ENCODE measurements at regions not wholly inside any gene's neighbourhood (a gene's known extent, or its start where the extent isn't known, plus 50 kb on each side); places are given as distances from the start of the nearest gene placed in this dataset.
"Not testable (repeated sequence)": the region's sequence is repeated elsewhere in the genome, so short reads cannot be mapped to it uniquely, and the experiment has no call there.

DNA sequence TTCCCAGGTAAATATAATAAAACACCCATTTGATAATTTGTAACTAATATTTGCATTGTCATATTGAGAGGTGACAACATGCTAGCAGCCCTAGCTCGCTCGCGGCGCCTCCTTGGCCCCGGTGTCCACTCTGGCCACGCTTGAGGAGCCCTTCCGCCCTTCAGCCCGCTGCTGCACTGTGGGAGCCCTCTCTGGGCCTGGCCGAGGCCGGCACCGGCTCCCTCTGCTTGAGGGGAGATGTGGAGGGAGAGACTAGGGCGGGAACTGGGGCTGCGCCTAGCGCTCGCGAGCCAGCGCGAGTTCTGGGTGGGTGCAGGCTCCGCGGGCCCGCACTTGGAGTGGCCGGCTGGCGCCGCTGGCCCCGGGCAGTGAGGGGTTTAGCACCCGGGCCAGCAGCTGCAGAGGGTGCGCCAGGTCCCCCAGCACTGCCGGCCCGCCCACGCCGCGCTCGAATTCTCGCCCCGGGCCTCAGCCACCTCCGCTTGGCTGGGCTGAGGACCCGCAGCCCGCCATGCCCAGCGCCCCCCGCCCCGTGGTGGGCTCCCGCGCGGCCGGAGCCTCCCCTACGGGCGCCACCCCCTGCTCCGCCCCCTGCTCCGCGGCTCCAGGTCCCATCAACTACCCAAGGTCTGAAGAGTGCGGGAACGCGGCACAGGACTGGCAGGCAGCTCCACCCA, 594.4 kb downstream of the SLITRK6 start:
- no peak for ATAC-seq
- intact Hi-C loops (cut with DNase I), result no loop called here
- no peak for DNase-seq

DNA sequence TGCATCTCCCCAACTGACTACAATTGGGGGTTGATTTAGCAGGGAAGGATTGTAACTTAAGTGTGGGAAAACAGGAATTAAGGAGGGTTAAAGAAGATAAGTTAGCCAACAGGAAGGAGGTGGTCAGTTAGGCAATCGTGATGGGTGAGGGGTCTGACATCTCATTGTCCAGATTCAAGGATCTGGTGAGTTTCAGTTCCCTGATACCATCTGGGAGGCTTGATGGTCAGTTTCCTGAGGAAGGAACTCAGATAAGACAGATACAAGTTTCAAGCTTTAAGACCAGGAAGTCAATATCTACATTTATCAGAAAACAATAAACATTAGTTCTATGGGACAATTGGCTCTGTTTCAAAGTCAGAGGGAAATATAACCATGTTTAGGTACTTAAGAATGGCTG, 601.8 kb downstream of the SLITRK6 start:
- DNase-seq (no peak), ATAC-seq (no peak)
- intact Hi-C loops (cut with DNase I), result no loop called here

DNA sequence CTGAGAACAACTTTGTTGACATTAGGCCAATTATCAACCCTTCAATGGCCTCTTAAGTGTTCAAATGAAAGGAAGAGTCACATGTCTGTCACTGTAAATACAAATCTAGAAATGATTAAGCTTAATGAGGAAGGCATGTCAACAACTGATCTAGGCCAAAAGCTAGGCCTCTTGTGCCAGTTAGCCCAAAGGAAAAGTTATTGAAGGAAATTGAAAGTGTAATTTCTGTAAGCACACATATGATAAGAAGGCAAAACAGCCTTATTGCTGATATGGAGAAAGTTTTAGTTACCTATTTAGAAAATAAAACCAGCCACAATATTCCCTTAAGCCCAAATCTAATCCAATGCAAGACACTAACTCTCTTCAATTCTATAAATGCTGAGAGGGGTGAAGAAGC, 604.7 kb downstream of the SLITRK6 start:
- DNase-seq (no peak), ATAC-seq (no peak)
- intact Hi-C loops (cut with DNase I), result no loop called here

DNA sequence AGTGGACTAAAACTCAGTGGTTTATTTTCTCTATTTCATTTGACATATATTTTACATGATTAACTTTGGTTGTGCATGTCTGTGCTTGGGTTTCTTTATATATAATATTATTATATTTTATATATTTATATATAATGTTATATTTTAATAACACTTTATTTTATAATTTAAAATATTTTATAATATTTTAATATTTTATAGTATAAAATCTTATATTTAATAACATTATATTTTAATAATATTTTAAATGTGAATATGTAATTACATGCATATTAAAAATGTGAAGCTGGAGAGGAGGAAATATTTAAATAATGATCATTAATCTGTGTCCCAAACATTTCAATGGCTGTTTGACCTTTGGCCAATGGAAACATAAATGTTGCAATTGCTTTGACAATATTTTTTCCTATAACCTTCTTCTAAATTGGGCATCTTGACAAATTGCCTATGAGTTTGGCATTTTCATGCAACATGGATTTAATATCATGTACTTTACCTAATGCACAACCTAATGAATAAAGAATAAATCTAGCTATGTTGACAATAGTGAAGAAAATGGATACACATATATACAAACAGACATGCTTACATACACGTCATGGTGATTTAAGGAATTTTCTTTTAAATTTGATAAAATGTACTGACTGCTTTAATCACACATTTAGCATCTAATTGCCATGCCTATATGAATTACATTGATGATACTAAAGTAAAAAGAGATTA, 607.1 kb downstream of the SLITRK6 start:
- intact Hi-C loops (cut with DNase I), result no loop called here
- no peak for ATAC-seq
- DNase-seq, result no peak

DNA sequence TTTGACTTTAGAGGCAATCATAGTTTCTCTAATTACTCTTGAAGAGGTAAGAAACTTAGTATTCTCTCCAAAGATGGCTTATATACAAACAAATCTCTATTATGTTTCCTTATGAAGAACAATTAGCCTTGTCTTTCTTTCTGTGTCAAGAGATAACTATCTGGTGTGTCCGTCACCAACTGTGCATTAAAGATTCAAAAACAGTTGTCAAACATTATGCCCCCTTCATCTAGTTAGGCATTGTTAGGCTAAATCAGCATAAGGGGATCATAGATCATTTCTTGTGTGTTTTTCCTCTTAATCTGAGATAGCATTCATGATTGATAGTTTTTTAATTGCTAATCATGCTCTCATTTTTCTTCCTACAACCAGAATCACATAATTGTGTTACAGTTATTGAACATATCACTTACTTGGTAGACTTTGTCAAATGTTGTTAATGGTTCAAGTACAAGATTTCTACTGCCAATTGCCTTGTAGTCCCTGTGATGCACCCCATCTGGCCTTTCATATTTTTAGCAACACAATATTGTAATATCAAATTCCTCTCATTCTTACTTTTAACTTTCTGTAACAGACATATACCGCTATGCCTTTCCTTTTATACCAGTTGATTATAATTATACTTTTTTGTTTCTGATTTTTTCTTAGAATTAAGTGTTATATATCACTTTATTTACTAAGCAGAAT, 612.7 kb downstream of the SLITRK6 start:
- no peak for ATAC-seq
- intact Hi-C loops (cut with DNase I), result no loop called here
- no peak for DNase-seq

DNA sequence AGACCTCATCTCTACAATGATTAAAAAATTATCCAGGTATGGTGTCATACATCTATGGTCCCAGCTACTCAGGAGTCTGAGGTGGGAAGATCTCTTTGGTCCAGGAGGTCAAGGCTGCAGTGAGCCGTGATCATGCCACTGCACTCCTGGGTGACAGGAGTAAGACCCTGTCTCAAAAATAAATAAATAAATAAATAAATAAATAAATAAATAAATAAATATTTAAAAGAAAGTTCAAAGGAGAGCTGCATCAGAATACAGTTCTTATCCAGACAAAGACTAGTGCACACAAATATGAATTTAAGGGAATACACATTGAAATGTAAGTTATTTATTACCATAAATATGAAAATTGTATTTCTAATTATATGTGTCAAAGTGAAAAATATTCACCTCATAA, 624.9 kb downstream of the SLITRK6 start:
- ATAC-seq, result no peak
- intact Hi-C loops (cut with DNase I), result no loop called here
- no peak for DNase-seq

DNA sequence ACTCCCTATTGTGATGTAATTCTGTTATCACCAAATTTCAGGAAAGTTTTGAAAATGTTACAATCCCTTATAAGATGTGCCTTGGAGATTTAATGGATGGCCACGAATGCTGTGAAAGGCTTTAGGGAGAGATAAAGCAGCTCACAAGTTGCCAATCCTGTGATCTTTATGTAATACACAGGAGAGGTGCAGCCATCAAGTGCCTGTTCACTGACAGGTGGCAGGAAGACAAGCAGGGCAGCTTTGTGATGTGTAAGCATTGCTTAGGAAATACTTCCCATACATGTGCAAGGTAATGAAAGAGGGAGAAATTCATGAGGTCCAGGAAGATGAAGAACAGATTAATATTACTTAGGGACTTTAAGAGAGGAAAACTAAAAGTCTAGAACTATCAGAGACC, 628.8 kb downstream of the SLITRK6 start:
- no peak for DNase-seq
- ATAC-seq, result no peak
- intact Hi-C loops (cut with DNase I), result no loop called here

DNA sequence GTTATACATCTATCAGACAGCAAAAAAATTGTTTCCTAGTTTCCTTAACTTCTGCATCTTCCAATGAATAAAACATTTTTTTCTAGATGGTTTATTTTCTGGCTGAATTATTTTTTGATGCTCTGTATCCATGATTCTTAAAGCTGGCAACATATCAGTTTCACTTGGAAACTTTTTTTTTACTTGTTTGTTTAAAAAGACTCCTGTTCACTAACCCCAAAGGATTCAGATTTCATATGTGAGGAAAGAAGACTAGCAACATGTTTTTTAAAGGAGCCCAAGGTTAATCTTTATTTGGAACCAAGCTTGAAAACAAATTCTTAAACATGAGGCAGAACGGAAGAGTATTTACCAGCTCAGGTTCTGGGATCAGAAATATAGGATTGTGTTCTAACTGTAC, 632.3 kb downstream of the SLITRK6 start:
- no peak for DNase-seq
- intact Hi-C loops (cut with DNase I), result no loop called here
- no peak for ATAC-seq

DNA sequence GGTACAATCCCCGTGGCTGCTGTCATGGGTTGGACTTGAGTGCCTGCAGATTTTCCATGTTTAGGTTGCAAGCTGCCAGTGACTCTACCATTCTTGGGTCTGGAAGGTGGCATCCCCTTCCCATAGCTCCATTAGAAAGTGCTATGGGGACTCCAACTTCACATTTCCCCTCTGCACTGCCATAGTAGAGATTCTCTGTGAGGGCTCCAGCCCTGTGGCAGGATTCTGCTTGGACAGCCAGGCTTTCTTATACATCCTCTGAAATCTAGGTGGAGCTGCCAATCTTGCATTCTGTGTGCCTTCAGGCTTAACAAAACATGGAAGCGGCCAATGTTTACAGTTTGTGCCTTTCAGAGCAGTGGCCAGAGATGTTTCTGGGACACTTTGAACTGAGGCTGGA, 636.2 kb downstream of the SLITRK6 start:
- no peak for DNase-seq
- intact Hi-C loops (cut with DNase I), result no loop called here
- no peak for ATAC-seq

DNA sequence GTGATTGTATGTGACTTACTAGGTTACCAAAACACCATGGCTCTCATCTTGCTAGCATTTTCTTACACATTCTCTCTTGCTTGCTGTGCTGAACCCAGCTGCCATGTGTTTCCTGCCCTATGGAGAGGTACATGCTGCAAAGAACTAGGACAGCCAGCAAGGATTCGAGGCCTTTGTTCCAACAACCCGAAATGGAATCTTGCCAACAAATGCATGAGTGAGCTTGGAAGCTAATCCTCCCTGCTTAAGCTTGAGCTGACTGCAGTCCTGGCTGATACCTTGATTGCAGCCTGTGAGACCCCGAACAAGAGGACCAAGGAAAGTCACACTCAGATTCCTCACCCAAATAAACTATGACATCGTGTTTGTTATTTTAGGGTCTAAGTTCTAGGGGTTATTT, 651.2 kb downstream of the SLITRK6 start:
- DNase-seq, result no peak
- no peak for ATAC-seq
- intact Hi-C loops (cut with DNase I), result no loop called here

DNA sequence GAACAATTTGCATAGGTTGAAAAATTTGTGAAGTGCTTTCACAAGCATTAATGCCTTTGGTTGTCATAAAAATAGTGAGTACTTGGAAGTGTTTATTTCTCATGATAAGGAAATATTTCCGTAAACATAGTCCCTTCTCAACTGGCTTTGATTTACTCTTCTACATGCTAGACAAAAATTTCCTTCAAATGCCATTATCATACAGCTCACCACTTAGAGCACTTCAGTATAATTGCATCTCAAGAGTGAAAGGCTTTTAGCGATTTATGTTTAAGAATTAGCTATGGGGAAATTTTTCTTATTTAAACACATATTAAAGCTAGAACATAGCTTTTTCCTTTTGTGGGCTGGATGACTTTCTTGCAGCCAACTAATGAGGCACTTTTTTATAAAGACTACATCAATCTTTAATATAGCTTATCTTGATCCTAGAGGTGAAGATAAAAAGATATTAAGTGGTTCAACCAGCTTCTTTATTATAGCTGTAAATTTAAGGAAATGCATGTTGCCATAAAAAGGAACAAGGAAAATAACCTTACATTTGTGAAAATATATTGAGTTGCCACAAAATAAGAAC, 656.8 kb downstream of the SLITRK6 start:
- intact Hi-C loops (cut with DNase I), result no loop called here
- DNase-seq, result no peak

DNA sequence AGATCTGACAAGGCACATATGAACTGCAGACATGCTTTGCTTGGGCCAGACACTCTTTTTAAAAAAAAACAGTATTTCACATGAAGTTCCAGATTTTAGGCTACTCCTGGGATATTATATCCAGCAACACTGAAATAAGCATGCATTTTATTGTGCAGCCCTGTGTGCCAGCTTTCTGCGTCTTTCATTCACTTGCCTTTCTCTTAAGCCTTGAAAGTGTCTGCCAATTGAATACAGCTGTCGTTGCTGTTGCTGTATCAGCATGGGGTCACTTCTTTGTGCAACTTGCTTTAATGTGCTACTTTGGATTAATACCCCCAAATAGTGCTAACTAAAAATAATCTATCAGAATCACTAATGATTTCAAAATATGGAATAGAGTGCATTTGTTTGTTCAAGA, 657.8 kb downstream of the SLITRK6 start:
- DNase-seq, result no peak
- intact Hi-C loops (cut with DNase I), result no loop called here

More for the DNA sequence above, 656.8 kb downstream of the SLITRK6 start:
- no peak for ATAC-seq

DNA sequence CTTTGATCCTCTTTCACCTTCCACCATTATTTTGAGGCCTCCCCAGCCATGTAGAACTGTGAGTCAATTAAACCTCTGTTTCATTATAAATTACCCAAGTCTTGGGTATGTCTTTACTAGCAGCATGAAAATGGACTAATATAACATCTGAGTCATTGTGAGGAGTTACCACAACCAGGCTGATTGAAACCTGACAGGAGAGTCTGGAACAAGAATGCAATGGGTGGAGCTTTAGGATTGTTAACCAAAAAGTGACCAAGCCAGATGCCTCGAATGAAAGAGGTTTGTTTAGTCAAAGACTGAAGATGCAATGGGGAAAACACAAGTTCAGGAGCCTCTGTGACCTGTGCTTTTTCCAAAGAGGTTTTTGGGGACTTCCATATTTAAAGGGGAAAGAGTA, 659.0 kb downstream of the SLITRK6 start:
- ATAC-seq (no peak), DNase-seq (no peak)
- intact Hi-C loops (cut with DNase I), result no loop called here

More for the DNA sequence above, 657.8 kb downstream of the SLITRK6 start:
- ATAC-seq, result no peak

DNA sequence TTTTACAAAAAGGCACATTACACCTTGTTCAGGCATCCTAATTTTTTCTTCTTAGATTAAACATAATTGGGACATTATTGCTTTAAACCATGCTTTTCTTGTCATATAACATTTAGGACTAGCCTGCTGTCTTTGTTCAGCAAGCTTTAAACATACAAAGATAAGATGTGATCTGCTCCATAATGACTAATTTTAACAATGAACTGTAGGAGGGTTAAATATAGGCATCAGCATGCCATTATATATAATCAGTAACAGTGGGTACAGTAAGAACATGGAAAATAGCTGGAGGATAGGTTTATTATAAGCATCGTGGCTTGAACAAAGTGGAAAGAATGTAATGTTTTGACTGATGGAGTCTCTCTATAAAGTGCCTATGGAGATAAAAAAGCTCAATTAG, 661.7 kb downstream of the SLITRK6 start:
- DNase-seq, result no peak
- intact Hi-C loops (cut with DNase I), result no loop called here
- ATAC-seq, result no peak

DNA sequence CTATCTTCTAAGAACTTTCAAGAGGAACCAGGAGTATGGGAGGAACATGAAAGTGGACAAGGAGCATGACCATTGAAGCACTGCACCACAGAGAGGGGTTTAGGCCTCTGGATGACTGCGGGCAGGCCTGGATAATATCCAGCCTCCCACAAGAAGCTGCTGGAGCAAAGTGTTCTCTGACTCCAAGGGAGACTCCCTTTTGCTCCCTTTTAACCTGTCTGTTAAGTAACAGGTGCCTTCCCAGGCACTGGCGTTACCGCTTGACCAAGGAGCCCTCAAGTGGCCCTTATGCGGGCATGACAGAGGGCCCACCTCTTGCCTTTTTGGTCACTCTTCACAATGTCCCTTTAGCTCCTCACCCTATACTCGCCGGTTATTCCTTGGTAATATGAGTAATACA, 666.2 kb downstream of the SLITRK6 start:
- intact Hi-C loops (cut with DNase I), result no loop called here
- DNase-seq (no peak), ATAC-seq (no peak)

DNA sequence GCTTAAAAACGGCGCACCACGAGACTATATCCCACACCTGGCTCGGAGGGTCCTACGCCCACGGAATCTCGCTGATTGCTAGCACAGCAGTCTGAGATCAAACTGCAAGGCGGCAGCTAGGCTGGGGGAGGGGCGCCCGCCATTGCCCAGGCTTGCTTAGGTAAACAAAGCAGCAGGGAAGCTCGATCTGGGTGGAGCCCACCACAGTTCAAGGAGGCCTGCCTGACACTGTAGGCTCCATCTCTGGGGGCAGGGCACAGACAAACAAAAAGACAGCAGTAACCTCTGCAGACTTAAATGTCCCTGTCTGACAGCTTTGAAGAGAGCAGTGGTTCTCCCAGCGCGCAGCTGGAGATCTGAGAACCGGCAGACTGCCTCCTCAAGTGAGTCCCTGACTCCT, 675.7 kb downstream of the SLITRK6 start:
- DNase-seq; ATAC-seq; intact Hi-C loops (cut with DNase I): not testable (repeated sequence)

DNA sequence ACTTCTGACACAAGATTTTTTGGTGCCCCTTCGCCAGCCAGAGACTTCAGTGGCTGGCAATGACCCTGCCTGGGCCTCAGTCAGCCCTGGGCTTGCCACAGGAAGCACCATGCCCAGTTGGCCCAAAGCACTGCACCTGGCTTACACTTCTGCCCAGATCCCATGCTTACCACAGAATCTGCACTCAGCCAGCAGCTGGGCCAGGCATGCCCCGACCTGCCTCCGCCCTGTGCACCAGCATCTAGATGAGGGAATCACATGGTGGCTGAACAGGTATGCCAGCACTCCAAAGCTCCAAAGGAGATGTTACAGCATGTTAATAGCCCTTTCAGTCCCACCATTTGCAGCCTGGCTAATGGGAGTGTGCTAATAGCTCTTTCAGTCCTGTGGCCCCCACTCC, 690.9 kb downstream of the SLITRK6 start:
- DNase-seq (no peak), ATAC-seq (no peak)
- intact Hi-C loops (cut with DNase I), result no loop called here

DNA sequence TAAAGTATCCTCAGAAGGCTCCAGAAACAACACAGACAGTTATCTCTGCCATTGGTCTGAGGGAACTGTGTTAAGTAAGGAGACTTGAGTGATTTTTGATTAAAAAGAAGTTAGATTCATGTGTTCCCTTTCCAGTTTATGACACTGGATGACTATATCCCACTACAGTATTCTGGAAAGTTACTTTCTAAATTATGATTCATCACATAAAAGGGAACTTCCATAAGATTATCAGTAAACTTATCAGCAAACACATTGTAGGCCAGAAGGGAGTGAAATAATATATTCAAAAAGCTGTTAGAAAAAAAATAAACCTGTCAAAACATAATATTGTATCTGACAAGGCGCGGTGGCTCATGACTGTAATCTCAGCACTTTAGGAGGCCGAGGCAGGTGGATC, 700.0 kb downstream of the SLITRK6 start:
- DNase-seq, result no peak
- intact Hi-C loops (cut with DNase I), result no loop called here

DNA sequence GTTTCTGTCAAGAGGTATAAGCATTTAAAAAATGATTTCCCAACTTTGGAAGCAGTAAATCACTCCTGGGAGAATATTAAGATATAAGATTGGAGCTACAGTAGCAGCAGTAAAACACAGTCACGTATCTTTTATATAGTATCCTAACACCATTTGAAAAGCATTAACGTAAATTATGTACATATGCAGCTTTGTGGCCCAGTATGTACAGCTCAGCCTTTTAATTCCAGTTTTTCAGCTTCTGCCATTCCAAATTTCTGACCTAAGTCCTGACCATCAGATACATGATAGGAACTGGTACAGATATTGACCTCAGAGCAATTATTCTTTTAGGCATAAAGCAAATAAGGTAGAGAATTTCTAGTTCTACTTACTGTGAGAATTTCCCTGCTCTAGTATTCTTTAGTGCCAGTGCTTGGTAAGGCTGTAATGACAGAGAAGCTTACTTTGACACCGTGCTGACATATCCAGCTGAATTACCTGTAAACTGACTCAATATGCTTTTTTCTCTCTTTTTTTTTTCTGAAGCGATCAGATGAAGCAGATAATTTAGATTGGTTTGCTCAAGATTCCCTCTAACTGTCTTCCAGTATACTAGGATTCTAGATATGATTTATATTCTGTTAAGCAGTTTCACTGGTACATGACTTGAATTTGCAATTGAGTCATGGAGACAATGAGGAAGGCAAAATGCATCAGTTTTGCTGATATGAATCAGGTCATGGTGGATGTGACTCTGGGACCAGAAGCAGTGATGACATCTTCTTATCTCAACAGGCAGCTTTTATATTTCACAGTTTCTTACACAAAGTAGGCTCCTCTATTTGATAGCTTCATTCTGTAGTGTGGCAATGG, 703.6 kb downstream of the SLITRK6 start:
- intact Hi-C loops (cut with DNase I), result no loop called here
- no peak for DNase-seq
- no peak for ATAC-seq

More for the DNA sequence above, 700.0 kb downstream of the SLITRK6 start:
- no peak for ATAC-seq
